Fibroblast of lung (primary cell): ENCODE measurements at regions not wholly inside any gene's neighbourhood (a gene's known extent, or its start where the extent isn't known, plus 50 kb on each side); places are given as distances from the start of the nearest gene placed in this dataset.

Source experiments
- DNase-seq, 2 donors: peaks; one replicate each; pipeline versions ENCODE4 v3.0.0 to v3.0.0-alpha.2; 2010; ENCODE audit warnings: low read depth in 2 of 2
- H2AFZ ChIP-seq: 2 replicates; pipeline ENCODE4 v1.5.1; 2012; ENCODE audit warnings: low read length, control low read depth, inconsistent platforms
- H3K27ac ChIP-seq: 2 replicates; pipeline ENCODE4 v1.5.1; 2011; ENCODE audit warnings: low read length, control low read depth; ENCODE audit not compliant: insufficient read depth
- H3K27me3 ChIP-seq: 2 replicates; pipeline ENCODE4 v1.5.1; 2011; ENCODE audit warnings: mild to moderate bottlenecking, low read length; ENCODE audit not compliant: control insufficient read depth, insufficient read depth
- H3K36me3 ChIP-seq: 2 replicates; pipeline ENCODE4 v1.5.1; 2011; ENCODE audit warnings: low read length; ENCODE audit not compliant: control insufficient read depth, insufficient read depth
- H3K4me1 ChIP-seq: 2 replicates; pipeline ENCODE4 v1.5.1; 2011; ENCODE audit warnings: low read length; ENCODE audit not compliant: control insufficient read depth, insufficient read depth; ENCODE audit errors: extremely low read depth
- H3K4me2 ChIP-seq: 2 replicates; pipeline ENCODE4 v1.5.1; 2011; ENCODE audit warnings: low read length, control low read depth; ENCODE audit not compliant: insufficient read depth; ENCODE audit errors: extremely low read depth
- H3K4me3 ChIP-seq, 4 experiments: fragments of 200-600 bp in 1 of 4; sonication (generic) in 1 of 4; replicated peaks in 1 of 4; 2 replicates each; pipeline ENCODE4 v1.5.1; 2011 to 2016; ENCODE audit warnings: low read length in 4 of 4, low read depth in 3 of 4, mild to moderate bottlenecking in 3 of 4, control low read depth in 2 of 4, inconsistent platforms in 1 of 4, mixed read lengths in 1 of 4; ENCODE audit not compliant: insufficient read depth in 1 of 4; ENCODE audit errors: control extremely low read depth in 1 of 4
- H3K79me2 ChIP-seq: 2 replicates; pipeline ENCODE4 v1.5.1; 2012; ENCODE audit warnings: mild to moderate bottlenecking, low read length, inconsistent platforms; ENCODE audit not compliant: control insufficient read depth, insufficient read depth
- H3K9ac ChIP-seq: 2 replicates; pipeline ENCODE4 v1.5.1; 2011; ENCODE audit warnings: mild to moderate bottlenecking, low read length, control low read depth; ENCODE audit not compliant: insufficient read depth
- H3K9me3 ChIP-seq: 2 replicates; pipeline ENCODE4 v1.5.1; 2012; ENCODE audit warnings: low read depth, low read length; ENCODE audit not compliant: control insufficient read depth, insufficient read depth
- H4K20me1 ChIP-seq: 2 replicates; pipeline ENCODE4 v1.5.1; 2011; ENCODE audit warnings: low read length; ENCODE audit not compliant: control insufficient read depth, insufficient read depth; ENCODE audit errors: extremely low read depth
- CTCF ChIP-seq, 2 donors: IDR thresholded peaks in 1 of 2; conservative IDR thresholded peaks in 1 of 2; 1 replicate in 1 of 2; 2 replicates in 1 of 2; pipeline ENCODE4 v1.5.1; 2011 to 2012; ENCODE audit warnings: low read length in 2 of 2, control low read depth in 1 of 2, inconsistent platforms in 1 of 2, low read depth in 1 of 2, mild to moderate bottlenecking in 1 of 2
- EZH2 ChIP-seq: IDR thresholded peaks from 2 replicates; pipeline ENCODE4 v1.5.1; 2012; ENCODE audit warnings: low read length, control low read depth, mild to moderate bottlenecking; ENCODE audit errors: missing control alignments

- H3K4me1 ChIP-seq: no peaks in the 10 kb centered on the region
- H2AFZ ChIP-seq: no peak overlapping the region
- H4K20me1 ChIP-seq: no peaks in the 10 kb centered on the region
- no peaks in the 10 kb centered on the region for H3K9me3 ChIP-seq
- H3K27ac ChIP-seq: no peak overlapping the region
- H3K27me3 ChIP-seq: no peaks in the 10 kb centered on the region
- no peak overlapping the region for H3K4me2 ChIP-seq
- H3K4me3 ChIP-seq: no peak overlapping the region
- no peak for DNase-seq
- H3K9ac ChIP-seq: no peak overlapping the region
- TF ChIP-seq EZH2: no peak
- TF ChIP-seq CTCF (conservative IDR thresholded peaks at IDR 0.05 in 1 of 2, IDR thresholded peaks at IDR 0.05 in 1 of 2; ENCODE audit: low read depth in 1 of 2, low read length in 2 of 2): no peak
- no peaks in the 10 kb centered on the region for H3K36me3 ChIP-seq
- no peaks in the 10 kb centered on the region for H3K79me2 ChIP-seq
Measured at GRCh38 chr12:127148318-127148717, 1118.7 kb upstream of the TMEM132C start.

- H3K36me3 ChIP-seq: no peaks in the 10 kb centered on the region
- H3K9me3 ChIP-seq: no peaks in the 10 kb centered on the region
- H3K4me2 ChIP-seq: no peak overlapping the region
- no peaks in the 10 kb centered on the region for H4K20me1 ChIP-seq
- no peak overlapping the region for H2AFZ ChIP-seq
- H3K9ac ChIP-seq: no peak overlapping the region
- no peaks in the 10 kb centered on the region for H3K79me2 ChIP-seq
- H3K27ac ChIP-seq: no peak overlapping the region
- no peak overlapping the region for H3K4me3 ChIP-seq
- peak; percentile 8 to 90 for DNase-seq
- TF ChIP-seq CTCF (conservative IDR thresholded peaks at IDR 0.05 in 1 of 2, IDR thresholded peaks at IDR 0.05 in 1 of 2; ENCODE audit: low read depth in 1 of 2, low read length in 2 of 2) (no peak), EZH2 (no peak)
- H3K4me1 ChIP-seq: no peaks in the 10 kb centered on the region
- no peaks in the 10 kb centered on the region for H3K27me3 ChIP-seq
Measured at GRCh38 chr12:127149226-127149964, 1117.6 kb upstream of the TMEM132C start.

GRCh38 chr12:127150028-127150427, 1116.9 kb upstream of the TMEM132C start:
- Histone ChIP-seq H3K27me3 (no peaks in the 10 kb centered on the region), H3K9me3 (no peaks in the 10 kb centered on the region), H3K4me1 (no peaks in the 10 kb centered on the region), H3K4me3 (no peak overlapping the region), H3K79me2 (no peaks in the 10 kb centered on the region), H3K4me2 (no peak overlapping the region), H3K9ac (no peak overlapping the region), H4K20me1 (no peaks in the 10 kb centered on the region), H2AFZ (no peak overlapping the region), H3K36me3 (no peaks in the 10 kb centered on the region), H3K27ac (no peak overlapping the region)
- no peak for DNase-seq
- no peak for TF ChIP-seq CTCF (conservative IDR thresholded peaks at IDR 0.05 in 1 of 2, IDR thresholded peaks at IDR 0.05 in 1 of 2; ENCODE audit: low read depth in 1 of 2, low read length in 2 of 2)
- no peak for TF ChIP-seq EZH2
